SK-N-MC (cell line): ENCODE measurements at regions not wholly inside any gene's neighbourhood (a gene's known extent, or its start where the extent isn't known, plus 50 kb on each side); places are given as distances from the start of the nearest gene placed in this dataset.

Experiments used
- DNase-seq: peaks from one replicate; pipeline ENCODE4 v3.0.0-alpha.2; 2011; ENCODE audit warnings: low read depth, low spot score
- H3K27ac ChIP-seq: fragments of 200-600 bp; sonication (generic); 2 replicates; pipeline ENCODE4 v1.5.1; 2016; ENCODE audit warnings: mixed run types
- H3K36me3 ChIP-seq: fragments of 200-600 bp; sonication (generic); 2 replicates; pipeline ENCODE4 v1.6.1; 2017; ENCODE audit warnings: antibody characterized with exemption, low read length, mixed read lengths; ENCODE audit not compliant: insufficient read depth
- H3K4me3 ChIP-seq: fragments of 200-600 bp; sonication (generic); 2 replicates; pipeline ENCODE4 v1.5.1; 2016
- H3K9ac ChIP-seq: fragments of 200-600 bp; sonication (generic); 2 replicates; pipeline ENCODE4 v1.8.0; 2017; ENCODE audit warnings: mixed run types, mixed read lengths; ENCODE audit not compliant: insufficient read length
- H3K9me3 ChIP-seq: fragments of 200-600 bp; sonication (generic); 2 replicates; pipeline ENCODE4 v1.6.1; 2017; ENCODE audit warnings: low read depth, mild to moderate bottlenecking, antibody characterized with exemption, low read length, moderate library complexity, mixed read lengths
- EZH2 ChIP-seq: fragments of 200-600 bp; sonication (generic); IDR thresholded peaks from one replicate; pipeline ENCODE4 v1.6.1; 2017; ENCODE audit warnings: antibody characterized with exemption
- FOXP2 ChIP-seq: optimal IDR thresholded peaks from 2 replicates; pipeline ENCODE3; 2011; ENCODE audit warnings: mild to moderate bottlenecking, moderate library complexity; ENCODE audit not compliant: insufficient read depth; ENCODE audit errors: extremely low read length, control extremely low read depth
- POLR2AphosphoS5 ChIP-seq: IDR thresholded peaks from 2 replicates; pipeline ENCODE4 v1.6.1; 2012; ENCODE audit warnings: mild to moderate bottlenecking, low read depth, low read length, borderline replicate concordance

DNA sequence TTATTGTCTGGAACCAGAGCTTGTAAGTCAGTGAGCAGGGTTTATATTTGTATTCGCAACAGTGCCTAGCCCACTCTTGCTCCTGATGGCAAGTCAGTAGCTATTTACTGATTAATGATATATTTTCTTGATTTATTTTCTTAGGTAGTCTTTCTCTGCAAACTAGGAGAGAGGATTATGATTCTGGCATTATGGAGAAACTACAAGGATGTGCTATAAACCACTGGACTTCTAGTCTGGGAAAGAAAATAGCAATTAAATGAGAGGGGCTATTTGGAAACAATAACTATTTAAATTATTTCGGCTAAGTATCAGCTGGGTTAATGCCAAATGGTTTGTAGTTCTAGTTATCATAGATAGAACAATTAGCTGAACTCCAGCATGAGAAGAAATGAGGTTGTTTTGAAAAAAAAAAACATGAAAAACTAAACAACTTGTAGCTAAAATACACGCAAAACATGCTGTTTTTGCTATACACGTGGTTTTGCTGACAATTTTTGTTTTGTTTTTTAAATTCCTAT is 304.9 kb upstream of the TCF21 start:
- no peak for TF ChIP-seq FOXP2
- no peak for TF ChIP-seq EZH2
- no peak for TF ChIP-seq POLR2AphosphoS5
- H3K27ac ChIP-seq, result no peak overlapping the region

DNA sequence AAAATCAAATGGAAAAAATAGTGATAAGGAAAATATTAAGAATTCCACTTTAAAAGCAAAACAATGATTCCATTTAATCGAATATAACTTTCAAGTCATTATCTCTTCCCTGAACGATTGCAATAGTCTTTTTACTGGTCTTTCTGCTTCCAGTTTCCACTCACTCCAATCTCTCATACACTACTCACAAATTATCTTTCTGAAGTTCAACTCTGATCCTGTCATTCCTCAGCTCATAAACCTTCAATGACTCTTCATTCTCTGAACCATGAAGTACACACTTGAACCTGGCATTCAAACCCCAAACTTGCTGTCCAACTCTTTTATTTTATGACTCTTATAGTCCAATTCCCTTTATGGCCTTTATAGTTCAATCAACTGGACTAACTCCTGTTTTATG is 304.1 kb upstream of the TCF21 start:
- TF ChIP-seq POLR2AphosphoS5 (no peak), FOXP2 (no peak), EZH2 (no peak)
- H3K9ac ChIP-seq, result no peak overlapping the region
- H3K36me3 ChIP-seq, result no peaks in the 10 kb centered on the region
- no peak overlapping the region for H3K4me3 ChIP-seq
- no peak overlapping the region for H3K27ac ChIP-seq
- no peak for DNase-seq
- H3K9me3 ChIP-seq, result no peaks in the 10 kb centered on the region

More for the DNA sequence above, 304.9 kb upstream of the TCF21 start:
- Histone ChIP-seq H3K36me3 (no peaks in the 10 kb centered on the region), H3K9me3 (no peaks in the 10 kb centered on the region), H3K9ac (no peak overlapping the region), H3K4me3 (no peak overlapping the region)
- no peak for DNase-seq

DNA sequence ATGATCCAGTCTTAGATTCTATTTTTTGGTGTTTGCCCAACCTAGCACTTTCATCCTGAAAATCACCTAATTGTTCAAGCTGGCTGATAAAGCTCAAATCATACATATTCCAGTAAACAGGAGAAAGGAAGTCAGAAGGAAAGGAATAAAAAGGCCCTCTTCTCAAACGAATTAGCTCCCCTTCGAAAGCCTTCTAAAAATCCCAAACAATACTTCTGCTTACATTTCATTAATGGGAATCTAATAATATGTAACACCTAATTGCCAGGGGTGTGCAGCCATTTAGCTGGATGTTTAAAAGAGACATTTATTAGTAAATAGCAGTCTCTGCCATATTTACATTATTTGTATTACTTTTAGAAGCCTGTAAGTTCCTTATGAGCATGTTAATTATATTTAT is 302.9 kb upstream of the TCF21 start:
- H3K9me3 ChIP-seq, result no peaks in the 10 kb centered on the region
- H3K9ac ChIP-seq, result no peak overlapping the region
- no peak overlapping the region for H3K27ac ChIP-seq
- H3K36me3 ChIP-seq, result no peaks in the 10 kb centered on the region
- H3K4me3 ChIP-seq, result no peak overlapping the region
- DNase-seq, result no peak
- TF ChIP-seq FOXP2, result no peak
- TF ChIP-seq EZH2, result no peak
- TF ChIP-seq POLR2AphosphoS5, result no peak

DNA sequence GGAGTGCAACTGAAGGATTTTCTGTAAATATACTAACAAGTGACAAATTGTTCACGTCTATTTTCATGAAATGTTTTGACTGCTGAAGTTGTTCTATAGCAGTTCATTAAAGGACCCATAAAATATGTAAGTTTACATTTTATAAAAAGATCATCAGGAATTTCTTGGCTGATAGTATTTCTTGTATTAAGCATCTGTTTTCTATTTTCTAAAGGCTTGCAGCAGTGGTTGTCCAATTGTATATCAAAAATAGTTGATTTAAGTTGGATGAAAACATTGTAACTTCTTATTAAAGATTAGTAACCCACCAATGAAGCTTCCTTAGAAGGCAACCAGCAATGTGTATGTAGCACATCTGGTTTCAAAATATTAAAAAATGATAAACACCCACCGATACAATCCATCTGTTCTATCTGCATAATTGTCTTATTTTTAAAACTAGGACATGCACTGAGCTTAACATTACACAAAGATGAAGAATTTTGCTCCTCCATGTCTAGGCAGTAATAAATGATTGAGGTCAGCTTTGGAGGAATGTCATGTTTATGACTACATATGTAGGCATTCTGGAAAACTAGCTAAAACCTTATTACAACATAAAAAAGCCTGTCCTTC is 301.3 kb upstream of the TCF21 start:
- no peaks in the 10 kb centered on the region for H3K36me3 ChIP-seq
- H3K9ac ChIP-seq, result no peak overlapping the region
- DNase-seq, result no peak
- no peak overlapping the region for H3K27ac ChIP-seq
- H3K4me3 ChIP-seq, result no peak overlapping the region
- no peak for TF ChIP-seq POLR2AphosphoS5
- TF ChIP-seq EZH2, result no peak
- no peak for TF ChIP-seq FOXP2
- no peaks in the 10 kb centered on the region for H3K9me3 ChIP-seq

DNA sequence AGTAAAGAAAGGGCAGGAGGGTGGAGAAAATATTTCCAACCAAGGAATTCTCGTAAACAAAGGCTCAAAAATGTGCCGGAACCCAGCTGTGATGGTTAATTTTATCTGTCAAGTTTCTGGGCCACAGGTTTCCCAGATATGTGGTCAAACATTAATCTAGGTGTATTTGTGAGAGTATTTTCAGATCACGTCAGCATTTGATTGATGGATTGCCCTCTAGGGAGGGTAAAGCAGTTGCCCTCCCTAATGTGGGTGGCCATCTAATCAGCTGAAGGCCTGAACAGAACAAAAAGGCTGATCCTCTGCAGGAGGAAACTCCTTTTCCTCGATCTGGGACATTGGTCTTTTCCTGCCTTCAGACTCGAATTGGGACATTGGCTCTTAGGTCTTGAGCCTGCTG is 298.7 kb upstream of the TCF21 start:
- DNase-seq, result no peak
- H3K27ac ChIP-seq, result no peak overlapping the region
- no peak overlapping the region for H3K4me3 ChIP-seq
- H3K9ac ChIP-seq, result no peak overlapping the region
- TF ChIP-seq EZH2, result no peak
- TF ChIP-seq POLR2AphosphoS5, result no peak
- no peak for TF ChIP-seq FOXP2
- H3K36me3 ChIP-seq, result no peaks in the 10 kb centered on the region
- no peaks in the 10 kb centered on the region for H3K9me3 ChIP-seq

DNA sequence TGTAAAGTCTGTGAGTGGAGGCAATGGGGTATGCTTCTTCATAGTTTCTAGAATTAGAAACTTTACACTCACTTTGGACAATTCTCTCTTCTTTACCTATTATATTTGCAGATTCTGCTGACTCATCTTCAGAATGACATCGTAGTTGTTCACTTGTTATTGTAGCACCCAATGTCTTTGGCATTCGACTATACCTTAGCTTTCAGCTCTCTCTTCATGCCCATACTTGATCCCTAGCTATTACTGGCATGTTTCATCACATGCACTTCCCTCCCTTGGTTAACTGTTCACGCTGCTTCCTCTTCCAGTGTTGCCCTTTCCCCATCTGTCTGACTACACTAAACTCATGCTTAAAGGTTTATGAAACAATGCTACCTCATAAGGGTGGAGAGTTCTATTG is 298.1 kb upstream of the TCF21 start:
- no peaks in the 10 kb centered on the region for H3K9me3 ChIP-seq
- no peak overlapping the region for H3K4me3 ChIP-seq
- no peak overlapping the region for H3K9ac ChIP-seq
- DNase-seq, result no peak
- H3K27ac ChIP-seq, result no peak overlapping the region
- no peaks in the 10 kb centered on the region for H3K36me3 ChIP-seq
- TF ChIP-seq POLR2AphosphoS5 (no peak), EZH2 (no peak)

DNA sequence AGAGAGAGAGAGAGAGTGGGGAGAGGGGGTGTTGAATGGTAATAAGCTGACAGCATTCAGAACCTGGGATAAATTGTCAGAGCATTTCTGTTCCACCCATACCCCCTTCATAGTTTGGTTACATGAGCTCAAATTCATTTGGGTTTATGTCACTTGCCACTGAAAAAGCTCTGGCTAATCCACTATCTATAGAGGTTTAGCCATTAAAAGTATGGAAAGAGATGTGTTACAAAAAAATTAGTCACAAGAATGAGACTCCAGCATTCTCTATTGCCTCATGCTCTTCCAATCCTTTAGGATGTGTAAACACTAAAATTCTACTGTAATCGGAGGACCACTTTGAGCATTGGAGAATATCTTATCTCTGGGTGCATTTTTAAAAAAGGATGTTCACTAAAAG is 297.6 kb upstream of the TCF21 start:
- no peak for DNase-seq

DNA sequence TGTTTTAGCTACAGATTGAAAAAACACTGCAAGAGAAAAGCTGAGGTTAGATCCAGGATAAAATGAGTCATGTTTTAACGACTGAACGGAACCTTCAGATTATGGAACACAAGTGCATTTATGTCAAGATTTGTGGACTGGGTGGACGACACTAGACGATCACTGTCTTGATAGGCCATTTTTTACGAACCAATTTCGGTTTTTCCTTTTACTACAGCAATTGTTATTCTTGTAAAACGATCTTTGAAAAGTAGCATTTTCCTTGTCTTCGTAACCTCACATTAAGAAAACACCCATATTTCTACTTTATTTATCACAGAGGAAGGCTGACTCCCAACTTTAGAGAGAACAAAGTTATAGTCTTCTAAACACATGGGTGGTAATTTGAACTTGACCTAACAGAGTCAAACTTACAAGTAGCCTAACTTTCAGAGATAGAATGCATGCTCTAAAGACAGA is 294.2 kb upstream of the TCF21 start:
- H3K4me3 ChIP-seq, result no peak overlapping the region
- DNase-seq, result no peak
- no peak overlapping the region for H3K9ac ChIP-seq
- TF ChIP-seq POLR2AphosphoS5 (no peak), EZH2 (no peak), FOXP2 (no peak)
- no peaks in the 10 kb centered on the region for H3K9me3 ChIP-seq
- H3K36me3 ChIP-seq, result no peaks in the 10 kb centered on the region
- no peak overlapping the region for H3K27ac ChIP-seq

More for the DNA sequence above, 297.6 kb upstream of the TCF21 start:
- H3K36me3 ChIP-seq, result no peaks in the 10 kb centered on the region
- no peak overlapping the region for H3K9ac ChIP-seq
- TF ChIP-seq EZH2 (no peak), FOXP2 (no peak), POLR2AphosphoS5 (no peak)
- H3K9me3 ChIP-seq, result no peaks in the 10 kb centered on the region
- H3K27ac ChIP-seq, result no peak overlapping the region
- no peak overlapping the region for H3K4me3 ChIP-seq

DNA sequence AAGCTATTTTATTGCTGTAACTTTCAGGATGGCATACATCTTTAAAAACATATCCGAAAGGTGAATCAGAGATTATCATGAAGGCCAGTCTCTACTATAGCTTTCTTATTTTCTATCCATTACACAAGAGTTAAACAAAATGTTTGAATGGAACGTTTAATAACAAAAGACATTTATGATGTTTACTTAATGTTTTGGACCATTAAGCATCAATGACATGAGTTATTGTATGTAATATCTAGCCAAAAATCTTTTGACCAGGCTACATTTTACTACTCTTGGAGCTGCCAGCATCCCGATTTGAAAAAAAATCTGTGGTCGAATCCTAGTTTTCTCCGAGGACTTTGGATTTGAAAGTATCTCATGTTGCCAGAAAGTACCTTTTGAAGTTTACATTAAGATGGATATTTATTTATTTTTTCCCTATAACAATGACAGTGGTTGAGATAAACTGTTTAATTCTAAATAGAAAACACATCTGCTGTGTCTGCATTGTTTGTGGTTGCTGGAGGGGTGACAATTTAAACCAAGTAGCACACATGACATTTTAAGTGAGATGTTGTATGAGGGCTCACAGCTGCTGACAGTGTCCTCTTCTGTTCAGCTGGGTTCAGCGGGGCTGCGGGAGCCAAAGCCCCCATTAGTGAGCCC is 293.7 kb upstream of the TCF21 start:
- no peak for TF ChIP-seq POLR2AphosphoS5
- no peak for TF ChIP-seq EZH2
- TF ChIP-seq FOXP2, result no peak
- DNase-seq, result no peak
- Histone ChIP-seq H3K9ac (no peak overlapping the region), H3K27ac (no peak overlapping the region), H3K9me3 (no peaks in the 10 kb centered on the region), H3K36me3 (no peaks in the 10 kb centered on the region), H3K4me3 (no peak overlapping the region)
